Suprapubic skin (tissue), 4 donors: ENCODE measurements at regions not wholly inside any gene's neighbourhood (a gene's known extent, or its start where the extent isn't known, plus 50 kb on each side); places are given as distances from the start of the nearest gene placed in this dataset.

Experiments used
- DNase-seq, 2 donors: peaks; one replicate each; pipeline ENCODE4 v3.0.0-alpha.2; 2019; ENCODE audit warnings: low spot score in 2 of 2
- H3K27ac ChIP-seq: fragments of 200-600 bp; sonication (generic); one replicate; pipeline ENCODE4 v1.5.1; 2019
- H3K27me3 ChIP-seq: fragments of 200-600 bp; sonication (generic); one replicate; pipeline ENCODE4 v1.5.1; 2019
- H3K36me3 ChIP-seq: fragments of 200-600 bp; sonication (generic); one replicate; pipeline ENCODE4 v1.5.1; 2019
- H3K4me1 ChIP-seq: fragments of 200-600 bp; sonication (generic); one replicate; pipeline ENCODE4 v1.5.1; 2019
- H3K4me3 ChIP-seq: fragments of 200-600 bp; sonication (generic); one replicate; pipeline ENCODE4 v1.5.1; 2019; ENCODE audit warnings: mild to moderate bottlenecking
- H3K9me3 ChIP-seq: fragments of 200-600 bp; sonication (generic); one replicate; pipeline ENCODE4 v1.5.1; 2019
- EP300 ChIP-seq: sonication (generic); formaldehyde crosslinking; IDR thresholded peaks from one replicate; pipeline ENCODE4 v1.6.1; 2017; ENCODE audit warnings: antibody characterized with exemption
- POLR2A ChIP-seq, 2 donors: fragments of 450-650 bp; IDR thresholded peaks; one replicate each; pipeline ENCODE4 v1.6.1; 2017; ENCODE audit warnings: antibody characterized with exemption in 2 of 2, mild to moderate bottlenecking in 2 of 2, moderate library complexity in 2 of 2
- POLR2AphosphoS5 ChIP-seq, 3 donors: sonication (generic); formaldehyde crosslinking; IDR thresholded peaks; one replicate each; pipeline ENCODE4 v1.6.1; 2017; ENCODE audit warnings: antibody characterized with exemption in 3 of 3
- WGBS: methylation state at CpG from one replicate; pipeline ENCODE4 v1.1.5; 2018; 5-methylcytosine and 5-hydroxymethylcytosine counted together
- TF ChIP-seq, protein P1 (sequence below), 2 donors: fragments of 200-600 bp in 1 of 2; fragments of 450-650 bp in 1 of 2; sonication (generic) in 1 of 2; IDR thresholded peaks; one replicate each; pipeline ENCODE4 v1.5.1; 2016 to 2019; ENCODE audit warnings: antibody characterized with exemption in 2 of 2, mild to moderate bottlenecking in 1 of 2, moderate library complexity in 1 of 2

GRCh38 chr1:94675373-94675772 is 133.8 kb upstream of the F3 start:
- DNase-seq, result no peak
- no peak overlapping the region for H3K4me3 ChIP-seq
- WGBS, result 86% methylated on average over 4 of the region's 4 CpGs
- H3K4me1 ChIP-seq, result no peaks in the 10 kb centered on the region
- no peak for TF ChIP-seq EP300
- TF ChIP-seq, protein P1, sequence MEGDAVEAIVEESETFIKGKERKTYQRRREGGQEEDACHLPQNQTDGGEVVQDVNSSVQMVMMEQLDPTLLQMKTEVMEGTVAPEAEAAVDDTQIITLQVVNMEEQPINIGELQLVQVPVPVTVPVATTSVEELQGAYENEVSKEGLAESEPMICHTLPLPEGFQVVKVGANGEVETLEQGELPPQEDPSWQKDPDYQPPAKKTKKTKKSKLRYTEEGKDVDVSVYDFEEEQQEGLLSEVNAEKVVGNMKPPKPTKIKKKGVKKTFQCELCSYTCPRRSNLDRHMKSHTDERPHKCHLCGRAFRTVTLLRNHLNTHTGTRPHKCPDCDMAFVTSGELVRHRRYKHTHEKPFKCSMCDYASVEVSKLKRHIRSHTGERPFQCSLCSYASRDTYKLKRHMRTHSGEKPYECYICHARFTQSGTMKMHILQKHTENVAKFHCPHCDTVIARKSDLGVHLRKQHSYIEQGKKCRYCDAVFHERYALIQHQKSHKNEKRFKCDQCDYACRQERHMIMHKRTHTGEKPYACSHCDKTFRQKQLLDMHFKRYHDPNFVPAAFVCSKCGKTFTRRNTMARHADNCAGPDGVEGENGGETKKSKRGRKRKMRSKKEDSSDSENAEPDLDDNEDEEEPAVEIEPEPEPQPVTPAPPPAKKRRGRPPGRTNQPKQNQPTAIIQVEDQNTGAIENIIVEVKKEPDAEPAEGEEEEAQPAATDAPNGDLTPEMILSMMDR (IDR thresholded peaks at IDR 0.05), result no peak
- no peak for TF ChIP-seq POLR2AphosphoS5 (IDR thresholded peaks at IDR 0.05)
- TF ChIP-seq POLR2A (IDR thresholded peaks at IDR 0.05), result no peak
- no peaks in the 10 kb centered on the region for H3K36me3 ChIP-seq
- no peaks in the 10 kb centered on the region for H3K9me3 ChIP-seq
- no peak overlapping the region for H3K27ac ChIP-seq
- H3K27me3 ChIP-seq, result no peaks in the 10 kb centered on the region

DNA sequence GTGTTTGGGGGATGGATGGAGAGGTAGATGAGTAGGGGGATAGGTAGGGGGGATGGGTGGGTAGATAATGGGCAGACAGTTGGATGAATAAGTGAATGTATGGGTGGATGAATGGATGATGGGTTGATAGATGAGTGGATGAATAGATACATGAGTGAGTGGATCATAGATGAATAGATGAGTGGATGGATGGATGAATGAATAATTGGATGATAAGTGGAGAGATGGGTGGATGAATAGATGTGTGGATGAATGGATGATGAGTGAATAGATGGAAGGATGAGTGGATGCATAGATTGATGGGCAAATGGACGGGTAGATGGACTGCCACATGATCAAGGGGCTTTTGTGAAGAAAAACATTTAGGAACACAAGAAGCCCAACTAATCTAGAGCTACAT is 133.3 kb upstream of the F3 start:
- Histone ChIP-seq H3K27me3 (no peaks in the 10 kb centered on the region), H3K9me3 (no peaks in the 10 kb centered on the region), H3K4me3 (no peak overlapping the region), H3K36me3 (no peaks in the 10 kb centered on the region), H3K4me1 (no peaks in the 10 kb centered on the region), H3K27ac (no peak overlapping the region)
- DNase-seq, result no peak
- TF ChIP-seq POLR2A (IDR thresholded peaks at IDR 0.05) (no peak), EP300 (no peak), POLR2AphosphoS5 (IDR thresholded peaks at IDR 0.05) (no peak)
- TF ChIP-seq, protein P1 (IDR thresholded peaks at IDR 0.05), result no peak
- WGBS, result 94% methylated on average over 1 of the region's 1 CpG

GRCh38 chr1:94672934-94673333 is 131.4 kb upstream of the F3 start:
- no peak for DNase-seq
- Histone ChIP-seq H3K36me3 (no peaks in the 10 kb centered on the region), H3K27ac (no peak overlapping the region), H3K27me3 (no peaks in the 10 kb centered on the region), H3K4me1 (peaks cover 3% of the 10 kb centered on the region), H3K9me3 (no peaks in the 10 kb centered on the region), H3K4me3 (no peak overlapping the region)
- 88% methylated on average over 6 of the region's 6 CpGs for WGBS
- no peak for TF ChIP-seq POLR2AphosphoS5 (IDR thresholded peaks at IDR 0.05)
- no peak for TF ChIP-seq EP300
- TF ChIP-seq POLR2A (IDR thresholded peaks at IDR 0.05), result no peak
- TF ChIP-seq, protein P1 (IDR thresholded peaks at IDR 0.05), result no peak

DNA sequence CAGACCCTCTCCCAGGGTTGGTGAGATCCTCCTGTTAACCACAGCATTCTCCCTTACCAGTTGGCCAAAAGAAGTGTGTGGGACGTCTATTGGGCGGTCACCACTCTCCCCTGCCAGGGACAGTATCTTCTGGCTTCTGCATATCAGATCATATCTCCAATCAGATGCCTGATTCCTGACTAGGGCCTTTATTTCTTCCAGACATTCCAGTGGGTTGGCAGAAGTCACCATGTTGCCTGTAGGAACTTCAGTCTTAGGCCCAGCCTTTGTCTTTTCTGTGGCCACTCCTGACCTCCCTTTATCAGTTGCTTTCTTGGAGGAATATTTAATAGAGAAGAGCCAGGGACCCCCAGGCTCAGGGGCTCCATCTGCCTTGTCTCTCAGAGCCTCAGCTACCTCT is 130.4 kb upstream of the F3 start:
- WGBS, result 93% methylated on average over 2 of the region's 2 CpGs
- no peak overlapping the region for H3K4me3 ChIP-seq
- TF ChIP-seq POLR2AphosphoS5 (IDR thresholded peaks at IDR 0.05) (no peak), EP300 (no peak), POLR2A (IDR thresholded peaks at IDR 0.05) (no peak)
- TF ChIP-seq, protein P1 (IDR thresholded peaks at IDR 0.05), result no peak
- no peaks in the 10 kb centered on the region for H3K9me3 ChIP-seq
- no peaks in the 10 kb centered on the region for H3K27me3 ChIP-seq
- H3K36me3 ChIP-seq, result no peaks in the 10 kb centered on the region
- no peak for DNase-seq
- no peak overlapping the region for H3K27ac ChIP-seq
- H3K4me1 ChIP-seq, result peaks cover 3% of the 10 kb centered on the region

DNA sequence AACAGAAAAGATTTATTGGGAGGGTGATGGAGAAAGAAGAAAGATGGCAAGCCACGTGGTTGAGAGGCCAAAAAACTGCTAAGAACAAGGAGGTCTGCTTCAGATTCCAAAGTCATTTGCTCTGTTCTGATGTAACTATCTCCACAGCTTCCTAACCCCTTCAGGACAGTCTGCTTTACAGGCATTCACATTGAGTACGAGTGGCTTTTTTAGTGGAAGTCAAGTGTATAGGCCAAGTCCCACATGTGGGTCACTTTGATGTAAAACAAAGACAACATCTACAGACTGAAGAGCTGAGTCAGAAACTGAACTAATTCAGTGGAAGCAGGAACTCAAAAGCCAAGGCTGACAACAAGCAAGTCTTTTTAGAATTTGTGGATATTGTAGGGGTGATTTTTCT is 128.7 kb upstream of the F3 start:
- WGBS, result 74% methylated on average over 2 of the region's 2 CpGs
- H3K9me3 ChIP-seq, result no peaks in the 10 kb centered on the region
- no peak for DNase-seq
- TF ChIP-seq POLR2A (IDR thresholded peaks at IDR 0.05) (no peak), EP300 (no peak), POLR2AphosphoS5 (IDR thresholded peaks at IDR 0.05) (no peak)
- TF ChIP-seq, protein P1 (IDR thresholded peaks at IDR 0.05), result no peak
- no peaks in the 10 kb centered on the region for H3K27me3 ChIP-seq
- no peak overlapping the region for H3K4me3 ChIP-seq
- H3K27ac ChIP-seq, result no peak overlapping the region
- H3K4me1 ChIP-seq, result peaks cover 3% of the 10 kb centered on the region
- no peaks in the 10 kb centered on the region for H3K36me3 ChIP-seq
